ENCODE measurements at regions not wholly inside any gene's neighbourhood (a gene's known extent, or its start where the extent isn't known, plus 50 kb on each side); places are given as distances from the start of the nearest gene placed in this dataset.

DNA sequence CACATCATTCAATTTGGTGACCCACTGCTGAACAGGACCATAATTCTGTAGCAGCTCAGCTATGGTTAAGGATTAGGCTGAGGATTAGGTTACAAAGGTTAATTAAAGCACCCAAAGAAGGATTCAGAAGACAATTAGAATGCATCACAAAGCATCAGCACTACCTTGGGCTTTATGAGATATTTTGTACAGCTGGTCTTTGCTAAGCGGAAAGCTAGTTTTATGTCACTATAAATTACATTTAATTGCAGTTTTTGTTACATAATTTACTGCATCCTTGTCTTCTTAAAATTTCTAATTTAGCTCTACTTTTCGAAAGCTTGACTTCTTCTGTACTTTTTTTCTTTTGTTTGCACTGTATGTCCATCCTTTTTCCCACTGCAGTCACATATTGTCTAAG, 711.5 kb downstream of the RPS29 start:
- no peak for DNase-seq (ENCODE audit: low read depth in 2 of 2)

DNA sequence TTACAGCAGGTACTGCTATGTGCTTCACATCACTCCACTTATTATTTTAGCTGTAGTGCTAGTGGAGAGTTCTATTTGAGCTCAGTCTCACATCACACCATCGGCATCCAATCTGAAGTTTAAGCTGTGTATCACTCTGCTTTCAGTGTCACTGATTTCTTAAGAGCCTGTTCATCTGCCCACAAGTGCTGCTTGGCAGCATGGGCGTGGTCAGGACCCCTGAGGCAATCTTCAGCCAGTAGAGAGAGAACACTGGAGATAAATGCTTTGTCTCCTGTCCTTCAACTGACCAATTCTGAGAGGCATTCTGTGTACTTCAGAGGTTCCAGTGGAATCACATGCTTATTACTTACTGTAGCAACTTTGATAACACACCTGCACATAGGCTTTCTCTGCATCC, 728.8 kb downstream of the RPS29 start:
- DNase-seq (ENCODE audit: low read depth in 2 of 2): no peak

DNA sequence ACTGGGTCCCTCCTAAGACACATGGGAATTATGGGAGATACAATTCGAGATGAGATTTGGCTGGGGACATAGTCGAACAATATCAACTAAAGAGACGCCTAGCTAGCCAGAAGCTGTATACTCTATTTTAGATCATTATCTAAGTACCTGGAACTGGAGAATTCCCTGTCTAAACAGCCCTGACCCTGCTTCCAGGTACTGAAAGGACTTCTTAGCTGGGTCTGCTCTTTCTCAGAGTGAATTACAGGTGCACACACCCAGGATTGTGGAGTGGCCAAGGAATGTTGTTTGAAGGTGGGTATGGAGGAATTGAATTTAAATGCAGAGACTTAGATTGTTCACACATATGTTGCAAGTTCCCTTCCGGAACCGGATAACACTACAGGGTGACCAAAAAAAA, 733.0 kb downstream of the RPS29 start:
- no peak for DNase-seq (ENCODE audit: low read depth in 2 of 2)

DNA sequence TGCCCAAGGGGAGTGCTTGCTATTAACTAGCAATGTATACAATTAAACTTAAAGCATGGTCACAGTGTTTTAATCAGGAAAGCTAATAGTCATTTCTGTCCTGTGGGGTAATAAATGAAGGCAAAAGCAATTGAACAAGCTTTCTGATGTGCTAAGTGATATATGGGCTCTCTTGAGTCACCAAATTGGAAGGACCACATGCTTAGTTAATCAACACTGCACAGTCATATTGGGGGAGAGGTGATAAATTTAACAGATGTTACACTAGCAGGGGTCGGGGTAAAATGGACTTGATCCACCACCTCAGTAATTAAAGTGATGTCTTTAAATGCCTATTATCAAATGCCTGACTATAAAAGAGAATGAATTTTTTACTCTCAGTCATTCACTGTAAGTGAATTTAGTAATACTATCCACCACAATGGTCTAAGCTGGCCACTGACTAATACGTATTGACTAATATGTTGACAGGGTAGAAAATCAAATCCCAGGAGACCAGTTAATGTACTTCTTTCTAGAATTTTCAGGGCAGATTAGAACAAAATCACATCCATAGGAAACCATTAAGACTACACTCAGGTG, 736.3 kb downstream of the RPS29 start:
- no peak for DNase-seq (ENCODE audit: low read depth in 2 of 2)

DNA sequence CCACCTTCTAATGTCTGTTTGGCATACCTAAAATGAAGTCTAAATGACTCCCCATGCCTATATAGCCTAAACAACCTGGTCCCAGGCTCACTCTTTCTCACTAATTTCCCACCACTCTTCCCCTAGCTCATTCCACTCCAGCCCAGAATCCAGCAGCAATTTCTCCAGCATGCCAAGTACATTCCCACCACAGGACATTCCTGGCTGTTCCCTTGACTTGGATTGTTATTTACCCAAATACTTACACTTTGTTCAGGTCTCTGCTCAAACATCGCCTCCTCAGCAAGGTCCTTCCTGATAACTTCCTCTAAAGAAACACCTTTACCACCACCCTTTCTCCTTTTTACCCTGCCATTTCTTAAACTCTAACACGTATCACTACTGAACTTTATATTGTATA, 743.4 kb downstream of the RPS29 start:
- no peak for DNase-seq (ENCODE audit: low read depth in 2 of 2)

DNA sequence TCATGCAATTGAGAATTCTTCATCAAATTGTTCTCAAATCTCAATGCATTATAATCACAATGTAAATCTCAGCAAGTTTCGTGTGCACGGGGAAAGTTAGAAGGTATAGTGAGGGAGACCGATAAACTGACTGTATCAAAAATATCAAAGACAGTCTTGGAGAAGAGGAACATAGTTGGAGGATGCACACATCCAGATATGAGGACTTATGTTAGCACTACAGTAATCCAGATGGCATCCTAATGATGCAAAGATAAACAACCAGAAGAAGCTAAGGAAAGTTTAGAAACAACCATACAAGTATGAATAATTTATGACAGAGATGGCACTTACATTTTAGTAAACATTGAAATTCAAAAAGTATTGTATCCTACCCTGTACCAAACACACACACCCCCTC, 760.1 kb downstream of the RPS29 start:
- no peak for DNase-seq (ENCODE audit: low read depth in 2 of 2)

DNA sequence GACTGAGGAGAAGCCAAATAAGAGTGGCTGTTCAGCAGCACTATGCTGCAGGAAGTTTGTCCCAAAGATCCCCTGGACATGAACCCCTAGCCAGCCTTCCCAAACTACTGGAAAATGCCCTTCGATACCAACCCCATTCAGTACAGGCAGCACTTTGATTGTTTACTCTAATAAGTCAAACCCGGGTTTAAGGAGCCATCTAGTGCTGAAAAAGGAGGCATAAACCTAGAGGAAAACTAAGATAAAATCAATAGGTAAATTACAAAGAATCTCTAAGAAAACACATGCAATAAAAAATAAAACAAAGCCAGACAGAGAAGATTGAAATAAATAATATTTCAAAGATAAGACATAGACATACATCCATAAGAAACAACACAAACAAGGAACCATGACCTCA, 771.6 kb downstream of the RPS29 start:
- DNase-seq (ENCODE audit: low read depth in 2 of 2): no peak

DNA sequence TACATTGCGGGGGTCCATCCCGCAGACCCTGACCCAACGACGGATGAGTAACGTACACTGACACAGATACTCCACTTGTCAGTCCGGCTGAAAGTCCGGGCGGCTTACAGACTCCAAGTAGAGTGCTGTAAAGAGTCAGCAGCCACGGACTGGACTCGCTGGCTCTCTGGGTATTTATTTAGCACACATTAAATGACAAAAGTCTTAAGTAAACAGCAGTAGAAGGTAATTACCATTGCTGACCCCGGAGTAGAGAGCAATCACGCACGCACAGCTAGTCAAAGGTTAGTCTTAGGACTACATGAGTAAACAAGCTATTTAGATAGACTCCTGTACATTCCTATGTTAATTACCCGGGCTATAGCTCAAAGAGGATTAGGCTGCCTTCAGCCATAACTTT, 780.9 kb downstream of the RPS29 start:
- DNase-seq (ENCODE audit: low read depth in 2 of 2): no peak

DNA sequence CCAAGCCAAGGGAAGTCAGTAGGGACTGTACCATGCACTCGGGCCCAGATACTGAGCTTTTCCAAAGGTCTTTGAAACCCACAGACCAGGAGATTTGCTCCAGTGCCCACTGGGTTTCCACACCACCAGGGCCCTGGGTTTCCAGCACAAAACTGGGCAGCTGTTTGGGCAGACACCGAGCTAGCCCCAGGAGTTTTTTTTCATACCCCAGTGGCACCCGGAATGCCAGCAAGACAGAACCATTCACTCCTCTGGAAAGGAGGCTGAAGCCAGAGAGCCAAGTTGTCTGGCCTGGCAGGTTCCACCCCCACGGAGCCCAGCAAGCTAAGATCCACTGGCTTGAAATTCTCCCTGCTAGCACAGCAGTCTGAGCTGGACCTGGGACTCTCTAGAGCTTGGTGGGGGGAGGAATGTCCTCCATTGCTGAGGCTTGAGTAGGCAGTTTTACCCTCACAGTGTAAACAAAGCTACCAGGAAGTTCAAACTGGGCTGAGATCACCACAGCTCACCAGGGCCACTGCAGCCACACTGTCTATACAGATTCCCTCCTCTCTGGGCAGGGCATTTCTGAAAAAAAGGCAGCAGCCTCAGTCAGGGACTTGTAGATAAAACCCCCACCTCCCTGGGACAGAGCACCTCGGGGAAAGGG, 793.7 kb downstream of the RPS29 start:
- no peak for DNase-seq (ENCODE audit: low read depth in 2 of 2)

DNA sequence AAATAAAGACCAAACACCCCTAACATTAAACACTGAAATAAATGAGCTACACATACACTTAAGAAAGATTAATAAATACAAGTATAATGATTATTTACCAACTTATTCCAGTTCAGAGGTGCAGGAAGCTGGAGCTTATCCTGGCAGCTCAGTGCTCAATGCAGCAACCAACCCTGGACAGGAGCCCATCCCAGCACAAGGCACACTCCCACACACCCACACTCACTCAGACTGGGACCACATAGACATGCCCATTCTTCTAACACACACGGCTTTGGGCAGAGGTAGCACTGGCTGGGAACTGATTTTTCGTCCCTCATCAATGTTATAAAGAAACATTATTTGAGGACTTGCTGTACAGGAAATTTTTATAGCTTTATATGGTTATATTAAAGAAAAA, 797.4 kb downstream of the RPS29 start:
- DNase-seq (ENCODE audit: low read depth in 2 of 2): no peak

DNA sequence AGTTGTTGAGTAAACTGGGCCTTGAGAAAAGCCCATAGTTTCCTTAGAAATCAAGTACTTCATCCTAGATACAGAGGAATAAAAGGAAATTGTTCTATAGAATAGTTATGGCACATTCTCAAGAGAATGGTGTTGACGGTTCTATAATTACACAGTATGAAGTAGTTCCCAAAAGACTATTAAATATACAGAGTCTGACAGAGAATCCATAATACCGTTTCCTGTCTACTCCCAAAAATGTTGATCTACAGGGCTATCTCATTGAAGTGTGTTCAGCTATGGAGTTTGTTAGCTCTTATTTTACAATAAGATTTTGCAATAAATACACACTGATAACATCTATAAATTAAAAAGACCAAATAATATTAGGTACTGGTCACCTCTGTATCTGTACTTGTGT, 799.7 kb downstream of the RPS29 start:
- no peak for DNase-seq (ENCODE audit: low read depth in 2 of 2)

DNA sequence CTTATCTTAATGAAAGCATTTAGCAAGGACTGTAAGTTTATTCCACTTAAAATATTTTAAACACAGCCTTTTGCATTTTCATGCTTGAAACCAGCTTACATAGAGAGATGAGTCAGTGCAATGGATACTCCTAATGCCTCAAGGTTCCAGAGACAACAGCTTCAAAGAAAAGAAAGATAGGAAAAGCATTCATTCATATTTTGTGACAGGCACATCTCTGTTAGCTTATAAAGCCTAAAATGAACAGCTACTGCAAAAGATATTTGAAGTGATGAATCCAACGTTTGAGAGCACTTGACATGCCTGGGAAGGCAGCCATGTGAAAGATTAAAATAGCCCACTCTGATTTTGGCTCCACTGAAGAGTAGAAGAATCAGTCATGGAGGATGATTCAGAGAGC, 814.5 kb downstream of the RPS29 start:
- no peak for DNase-seq (ENCODE audit: low read depth in 2 of 2)

DNA sequence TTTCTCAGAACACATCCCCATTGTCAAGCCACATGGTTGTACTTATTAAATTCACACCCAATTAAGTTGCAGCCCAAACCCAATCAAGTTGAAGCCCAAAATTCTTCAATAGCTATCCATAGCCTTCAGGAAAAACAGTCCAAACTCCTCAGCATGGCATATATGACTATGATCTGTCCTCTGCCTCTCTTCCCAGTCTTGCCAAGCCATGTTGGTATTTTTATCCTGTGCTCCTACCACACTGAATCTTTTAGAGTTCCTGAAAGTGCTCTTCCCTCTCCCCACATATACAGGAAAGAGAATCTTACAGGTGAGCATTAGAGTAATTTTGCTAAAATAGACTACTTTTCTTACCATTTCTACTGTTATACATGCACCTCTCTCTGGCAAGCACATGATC, 834.9 kb downstream of the RPS29 start:
- no peak for DNase-seq (ENCODE audit: low read depth in 2 of 2)

DNA sequence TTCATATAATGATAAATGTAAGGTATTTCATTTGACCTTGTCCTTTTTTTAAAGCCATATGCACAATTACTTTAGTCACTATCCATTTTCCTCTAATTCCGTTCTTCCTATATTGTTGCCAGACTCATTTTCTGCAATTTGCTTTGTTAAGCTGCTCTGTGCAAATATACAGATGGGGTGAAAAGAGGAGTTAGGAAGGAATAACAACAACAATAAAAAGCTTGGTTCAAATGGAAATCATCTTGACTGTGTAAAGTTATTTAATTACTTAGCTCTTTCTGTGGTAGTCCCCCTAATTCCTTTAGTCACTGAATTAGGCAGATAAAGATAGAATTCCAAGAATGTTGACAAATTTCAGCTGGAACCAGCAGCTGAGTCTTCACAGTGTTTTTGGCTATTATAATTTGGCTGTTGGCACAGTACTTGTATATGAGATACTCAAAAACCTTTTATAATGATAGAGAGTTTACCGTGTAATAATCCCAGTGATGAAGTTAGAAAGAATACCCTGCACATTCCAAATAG, 838.0 kb downstream of the RPS29 start:
- no peak for DNase-seq (ENCODE audit: low read depth in 2 of 2)

DNA sequence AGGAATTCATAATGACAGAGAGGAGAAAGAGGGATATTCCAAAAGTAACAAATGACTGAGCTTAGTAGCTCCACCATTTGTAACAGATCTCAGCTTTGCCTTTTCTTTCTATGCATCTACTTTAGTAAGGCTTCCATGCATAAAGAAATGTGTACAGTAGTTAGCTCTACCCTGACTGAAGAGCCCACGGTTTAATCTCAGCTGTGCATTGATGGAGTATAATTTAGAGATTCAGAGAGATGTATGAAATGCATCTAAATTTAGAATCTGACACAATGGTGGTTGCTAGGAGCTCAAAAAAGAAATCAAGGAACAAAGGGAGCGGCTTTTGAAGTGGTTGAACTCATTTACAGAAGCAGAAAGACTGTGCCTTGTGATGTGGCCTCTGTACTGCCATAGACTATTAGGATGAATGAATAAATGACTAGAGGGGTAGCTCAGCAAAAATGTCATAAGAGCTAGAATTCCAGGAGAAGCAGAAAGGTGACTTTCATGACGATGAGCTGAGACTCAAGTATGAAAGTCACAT, 838.6 kb downstream of the RPS29 start:
- no peak for DNase-seq (ENCODE audit: low read depth in 2 of 2)

DNA sequence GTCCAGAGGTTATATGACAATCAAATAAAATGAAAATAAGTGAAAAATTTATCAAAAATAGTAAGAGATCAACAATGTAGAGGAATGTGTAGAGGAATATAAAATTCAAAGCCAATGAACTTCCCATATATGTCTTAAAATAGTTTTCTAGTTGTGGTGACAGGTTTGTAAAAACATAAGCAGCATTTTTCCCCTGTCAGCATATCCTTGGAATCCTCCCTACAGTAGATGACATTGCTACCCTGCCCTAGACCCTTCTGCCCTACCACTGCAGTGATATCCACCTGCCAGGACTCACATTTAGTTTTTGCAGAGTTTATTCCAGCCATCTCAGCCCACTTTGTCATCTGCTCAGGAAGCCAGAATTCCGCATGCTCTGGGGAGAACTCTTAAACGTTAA, 842.0 kb downstream of the RPS29 start:
- DNase-seq (ENCODE audit: low read depth in 2 of 2): no peak

DNA sequence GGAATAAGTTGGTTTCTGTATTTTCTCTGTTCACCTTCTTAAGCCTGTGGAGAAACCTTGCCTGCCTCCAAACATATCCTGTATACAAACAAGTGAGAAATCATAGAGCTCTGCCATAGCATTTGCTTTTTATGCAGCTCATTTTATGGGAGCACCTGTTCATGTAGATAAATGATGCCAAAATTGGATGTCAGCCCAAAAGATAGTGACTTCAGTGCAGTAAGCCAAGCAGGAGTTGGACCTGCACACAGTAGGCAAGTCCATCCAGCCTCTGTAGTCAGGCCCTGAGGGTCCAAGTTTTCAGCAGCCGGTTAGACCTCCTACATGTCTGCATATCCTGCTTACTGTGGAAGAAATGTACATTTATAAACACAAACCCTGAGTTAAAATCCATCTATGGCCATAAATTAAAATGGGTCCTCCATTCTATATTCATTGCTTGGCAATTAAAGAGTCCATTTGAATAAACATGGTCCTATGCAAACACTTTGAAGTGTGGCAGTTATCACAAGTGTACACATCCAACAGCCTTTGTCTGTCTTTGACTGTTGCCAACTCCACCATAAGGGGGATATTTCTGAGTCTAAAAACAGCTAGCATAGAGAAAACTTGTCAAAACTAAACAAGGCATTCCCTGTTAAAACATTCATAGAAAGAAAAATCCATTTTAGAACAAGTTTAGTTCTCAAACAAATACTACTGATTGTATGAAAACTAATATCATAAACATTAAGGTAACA, 847.8 kb downstream of the RPS29 start:
- no peak for DNase-seq (ENCODE audit: low read depth in 2 of 2)

DNA sequence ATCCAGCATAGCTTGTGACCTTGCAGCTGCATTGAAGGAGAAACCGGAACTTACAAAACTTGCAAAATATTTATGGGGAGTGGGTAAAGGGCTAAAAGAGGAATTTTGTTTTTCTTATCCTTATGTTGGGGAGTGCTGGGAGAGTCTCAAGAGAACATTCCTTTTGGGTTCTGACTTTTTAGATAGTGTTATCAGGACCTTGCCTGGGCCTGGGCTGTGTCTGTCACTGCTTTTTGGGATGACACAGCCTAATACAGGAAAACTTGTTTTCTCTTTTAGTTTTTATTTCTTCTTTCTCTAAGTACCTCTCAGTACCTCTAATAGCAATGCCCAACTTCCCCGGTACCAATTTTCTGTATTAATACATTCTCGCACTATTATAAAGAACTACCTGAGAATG, 850.6 kb downstream of the RPS29 start:
- no peak for DNase-seq (ENCODE audit: low read depth in 2 of 2)

DNA sequence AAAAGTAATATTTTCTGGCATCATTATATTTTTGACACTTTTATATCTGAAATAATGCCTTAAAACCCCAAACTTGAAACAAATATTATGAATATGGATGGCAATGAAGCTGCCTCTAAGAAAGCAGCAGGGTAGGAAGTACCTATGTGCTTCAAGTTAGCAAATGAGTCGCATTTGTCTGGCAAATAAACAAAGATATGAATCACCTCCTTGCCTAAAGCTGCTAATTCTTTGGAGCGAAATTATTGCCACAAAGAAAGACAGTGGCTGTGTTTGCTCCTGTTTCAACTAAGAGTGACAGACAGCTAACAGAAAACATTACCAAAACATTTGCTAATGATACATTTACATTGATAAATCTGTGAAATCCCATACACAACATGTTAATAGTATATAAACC, 854.9 kb downstream of the RPS29 start:
- no peak for DNase-seq (ENCODE audit: low read depth in 2 of 2)

DNA sequence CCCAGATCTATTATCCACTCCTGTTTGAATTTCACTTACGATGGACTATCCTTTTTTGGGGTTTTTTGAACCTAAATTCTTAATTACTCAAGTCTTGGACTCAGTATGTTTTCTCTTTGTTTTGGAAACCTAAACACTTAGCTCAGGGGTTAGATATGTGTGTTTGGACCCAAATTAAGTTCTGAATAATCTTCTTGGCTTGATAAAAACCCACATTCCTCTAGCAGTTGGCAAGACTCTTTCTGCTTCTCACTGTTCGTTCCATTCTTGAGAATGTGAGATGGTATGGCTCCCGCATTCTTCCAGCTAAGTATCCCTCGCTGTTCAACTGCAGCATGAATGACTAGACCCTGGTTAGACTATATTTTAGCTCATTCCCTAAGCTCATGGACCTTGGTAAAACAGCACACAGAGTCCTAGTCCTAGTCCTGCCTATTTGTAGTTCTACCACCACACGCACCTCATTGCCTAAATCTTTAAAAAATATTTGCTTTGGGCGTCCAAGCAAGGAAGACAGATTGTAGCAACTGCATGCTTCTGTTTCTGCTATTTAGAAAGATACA, 860.0 kb downstream of the RPS29 start:
- no peak for DNase-seq (ENCODE audit: low read depth in 2 of 2)

DNA sequence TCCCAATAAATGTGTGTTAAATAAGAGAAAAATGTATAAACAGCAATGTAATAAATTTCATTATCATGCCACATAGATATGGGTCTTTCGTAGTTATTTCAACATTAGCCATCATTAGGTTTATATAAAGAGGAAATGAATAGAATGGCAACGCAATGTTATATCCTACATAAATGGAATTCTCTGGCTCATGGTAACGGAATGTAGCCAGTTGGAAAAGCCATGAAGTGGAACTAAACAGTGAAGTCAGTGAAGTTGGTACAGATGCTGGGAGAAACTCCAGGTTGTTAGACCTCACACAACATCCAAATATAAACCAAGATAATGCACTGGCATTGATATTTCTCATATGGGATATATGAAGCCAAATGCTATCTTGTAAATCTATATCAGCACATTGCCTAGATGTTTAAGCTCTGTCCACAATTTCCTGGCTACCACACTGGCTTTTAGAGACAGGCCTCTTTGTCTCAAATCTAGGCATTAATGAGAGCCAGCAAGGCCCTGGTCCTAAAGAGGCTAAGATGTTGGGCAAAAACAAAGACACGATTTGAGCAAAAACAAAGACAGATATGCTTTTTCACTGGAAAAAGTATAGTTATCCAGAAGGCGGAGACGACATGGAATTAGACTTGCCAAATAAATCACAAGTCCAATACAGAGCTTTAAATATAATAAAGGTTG, 861.0 kb downstream of the RPS29 start:
- DNase-seq (ENCODE audit: low read depth in 2 of 2): no peak

All from stimulated activated CD4-positive, alpha-beta T cell treated with anti-CD3 and anti-CD28 coated beads, Interleukin-15, amount 100 ng/mL, for 48 hours (primary cell).